HUES48 (cell line): ENCODE measurements at regions not wholly inside any gene's neighbourhood (a gene's known extent, or its start where the extent isn't known, plus 50 kb on each side); places are given as distances from the start of the nearest gene placed in this dataset.

ENCODE experiments used
- H3K27ac ChIP-seq: one replicate; pipeline ENCODE4 v1.7.0; 2013; ENCODE audit warnings: low read depth, low read length, inconsistent platforms
- H3K27me3 ChIP-seq: 2 replicates; pipeline ENCODE4 v1.6.1; 2013; ENCODE audit warnings: mild to moderate bottlenecking, low read length; ENCODE audit not compliant: control insufficient read depth, insufficient read depth
- H3K36me3 ChIP-seq: 2 replicates; pipeline ENCODE4 v1.6.1; 2013; ENCODE audit warnings: low read length; ENCODE audit not compliant: control insufficient read depth, insufficient read depth
- H3K4me1 ChIP-seq: 2 replicates; pipeline ENCODE4 v1.6.1; 2013; ENCODE audit warnings: mild to moderate bottlenecking, low read length; ENCODE audit not compliant: control insufficient read depth, insufficient read depth
- H3K4me3 ChIP-seq: 2 replicates; pipeline ENCODE4 v1.5.1; 2013; ENCODE audit warnings: mild to moderate bottlenecking, low read depth, low read length
- H3K9ac ChIP-seq: 2 replicates; pipeline ENCODE4 v1.6.1; 2013; ENCODE audit warnings: mild to moderate bottlenecking, low read depth, low read length, moderate library complexity
- H3K9me3 ChIP-seq: 2 replicates; pipeline ENCODE4 v1.6.1; 2013; ENCODE audit warnings: low read length; ENCODE audit not compliant: control insufficient read depth, insufficient read depth

- H3K4me3 ChIP-seq = no peak overlapping the region
Observed at GRCh38 chr4:189313861-189314513, 626.7 kb upstream of the FRG1 start.

GRCh38 chr4:189322426-189322825, 618.2 kb upstream of the FRG1 start:
- no peak overlapping the region for H3K4me3 ChIP-seq
- no peaks in the 10 kb centered on the region for H3K27me3 ChIP-seq
- no peaks in the 10 kb centered on the region for H3K36me3 ChIP-seq
- H3K9ac ChIP-seq = no peak overlapping the region
- peaks cover 21% of the 10 kb centered on the region for H3K9me3 ChIP-seq
- no peak overlapping the region for H3K27ac ChIP-seq
- H3K4me1 ChIP-seq = no peaks in the 10 kb centered on the region

More at GRCh38 chr4:189313861-189314513, 626.7 kb upstream of the FRG1 start:
- H3K9me3 ChIP-seq = peaks cover 8% of the 10 kb centered on the region
- no peak overlapping the region for H3K9ac ChIP-seq
- H3K36me3 ChIP-seq = no peaks in the 10 kb centered on the region
- H3K27me3 ChIP-seq = no peaks in the 10 kb centered on the region
- H3K27ac ChIP-seq = no peak overlapping the region
- H3K4me1 ChIP-seq = no peaks in the 10 kb centered on the region

DNA sequence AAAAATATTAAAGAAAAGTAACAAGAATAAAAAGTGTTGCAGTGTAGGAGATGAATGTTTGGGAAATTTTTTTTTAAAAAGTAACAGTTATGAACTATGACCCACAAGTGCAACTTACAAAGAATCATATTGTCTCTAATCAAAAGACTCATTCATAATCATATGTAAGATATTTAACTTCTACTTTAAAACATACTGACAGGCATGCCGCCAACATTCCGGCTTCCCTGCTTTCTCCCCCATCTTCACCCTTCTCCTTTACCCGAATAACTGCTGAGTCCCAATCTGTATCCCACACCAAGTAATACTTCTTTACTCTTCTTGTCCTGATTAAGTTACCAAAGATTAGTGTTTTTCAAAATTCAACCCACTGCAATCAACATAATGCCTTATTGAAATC, 598.8 kb upstream of the FRG1 start:
- peaks cover 21% of the 10 kb centered on the region for H3K9me3 ChIP-seq
- no peaks in the 10 kb centered on the region for H3K36me3 ChIP-seq
- no peak overlapping the region for H3K27ac ChIP-seq
- H3K27me3 ChIP-seq = no peaks in the 10 kb centered on the region
- no peak overlapping the region for H3K4me3 ChIP-seq
- no peak overlapping the region for H3K9ac ChIP-seq
- no peaks in the 10 kb centered on the region for H3K4me1 ChIP-seq

DNA sequence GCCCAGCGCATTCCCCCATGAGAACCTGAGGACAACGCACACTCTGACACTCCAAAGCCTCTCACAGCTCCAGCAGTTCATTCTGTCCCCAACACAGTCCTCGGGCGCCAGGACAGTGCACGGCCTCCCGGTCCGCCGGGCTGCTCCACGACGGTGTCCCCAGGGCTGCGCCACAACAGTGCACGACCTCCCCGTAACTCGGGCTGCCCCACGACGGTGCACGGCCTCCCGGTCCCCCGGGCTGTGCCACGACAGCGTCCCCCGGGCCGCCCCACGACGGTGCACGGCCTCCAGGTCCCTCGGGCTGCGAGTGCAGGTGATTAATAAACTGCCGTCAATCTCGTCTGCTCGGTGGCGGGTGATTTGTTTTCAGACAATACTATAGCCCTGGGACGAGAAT, 585.1 kb upstream of the FRG1 start:
- Histone ChIP-seq H3K27ac (no peak overlapping the region), H3K36me3 (no peaks in the 10 kb centered on the region), H3K9me3 (peaks cover 14% of the 10 kb centered on the region), H3K4me1 (no peaks in the 10 kb centered on the region), H3K4me3 (no peak overlapping the region), H3K9ac (no peak overlapping the region), H3K27me3 (no peaks in the 10 kb centered on the region)

- Histone ChIP-seq H3K27ac (no peak overlapping the region), H3K27me3 (no peaks in the 10 kb centered on the region), H3K4me1 (no peaks in the 10 kb centered on the region), H3K9ac (no peak overlapping the region), H3K9me3 (peaks cover 34% of the 10 kb centered on the region), H3K4me3 (no peak overlapping the region), H3K36me3 (no peaks in the 10 kb centered on the region)
Observed at GRCh38 chr4:189362364-189362763, 578.3 kb upstream of the FRG1 start.

GRCh38 chr4:189364032-189364449, 576.6 kb upstream of the FRG1 start:
- no peaks in the 10 kb centered on the region for H3K36me3 ChIP-seq
- no peaks in the 10 kb centered on the region for H3K27me3 ChIP-seq
- H3K27ac ChIP-seq = no peak overlapping the region
- no peak overlapping the region for H3K9ac ChIP-seq
- H3K4me1 ChIP-seq = no peaks in the 10 kb centered on the region
- H3K4me3 ChIP-seq = no peak overlapping the region
- peaks cover 32% of the 10 kb centered on the region for H3K9me3 ChIP-seq

DNA sequence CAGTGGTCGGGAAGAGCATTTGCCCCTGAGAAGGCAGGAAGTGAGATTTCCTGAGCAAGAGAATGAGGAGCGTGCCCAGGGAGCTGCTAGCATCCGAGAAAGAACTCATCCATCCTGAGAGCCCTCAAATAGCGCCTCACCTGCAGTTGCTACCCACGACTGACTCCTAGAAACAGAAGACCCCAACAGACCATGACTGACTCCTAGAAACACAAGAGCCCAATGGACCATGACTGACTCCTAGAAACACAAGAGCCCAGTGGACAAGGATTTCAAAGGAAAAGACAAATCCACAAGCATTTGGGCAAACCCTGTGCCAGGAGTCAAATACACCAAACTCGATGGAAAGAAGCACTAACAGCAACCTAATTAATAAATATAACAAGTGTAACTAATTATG, 575.2 kb upstream of the FRG1 start:
- Histone ChIP-seq H3K4me3 (no peak overlapping the region), H3K27me3 (no peaks in the 10 kb centered on the region), H3K36me3 (no peaks in the 10 kb centered on the region), H3K27ac (no peak overlapping the region), H3K9ac (no peak overlapping the region), H3K9me3 (peaks cover 27% of the 10 kb centered on the region), H3K4me1 (no peaks in the 10 kb centered on the region)

GRCh38 chr4:189367832-189368231, 572.8 kb upstream of the FRG1 start:
- no peaks in the 10 kb centered on the region for H3K27me3 ChIP-seq
- no peak overlapping the region for H3K4me3 ChIP-seq
- H3K9ac ChIP-seq = no peak overlapping the region
- H3K36me3 ChIP-seq = no peaks in the 10 kb centered on the region
- H3K27ac ChIP-seq = no peak overlapping the region
- H3K9me3 ChIP-seq = peaks cover 17% of the 10 kb centered on the region
- H3K4me1 ChIP-seq = no peaks in the 10 kb centered on the region

DNA sequence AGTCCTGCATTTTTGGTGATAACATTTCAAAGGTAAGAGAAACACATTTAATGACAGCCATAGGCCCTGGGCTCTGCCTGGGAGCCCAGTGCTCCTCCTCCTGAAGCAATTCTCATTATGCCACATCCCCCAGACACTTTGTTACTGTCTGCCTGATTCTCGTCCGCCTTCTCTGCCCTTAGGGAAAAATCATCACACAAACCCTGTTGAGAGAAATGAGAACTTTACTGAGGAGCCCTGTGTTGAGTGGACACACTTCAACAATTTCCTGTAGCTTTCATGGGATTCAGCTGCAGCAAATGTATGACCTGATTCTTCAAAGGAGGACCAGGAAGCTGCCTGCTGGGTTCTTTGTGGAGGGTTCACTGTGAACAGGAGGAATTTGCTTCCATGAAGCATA, 566.5 kb upstream of the FRG1 start:
- no peak overlapping the region for H3K9ac ChIP-seq
- H3K27me3 ChIP-seq = no peaks in the 10 kb centered on the region
- H3K36me3 ChIP-seq = no peaks in the 10 kb centered on the region
- peaks cover 16% of the 10 kb centered on the region for H3K9me3 ChIP-seq
- peak overlapping the region; percentile 23 for H3K27ac ChIP-seq
- no peak overlapping the region for H3K4me3 ChIP-seq
- no peaks in the 10 kb centered on the region for H3K4me1 ChIP-seq

- Histone ChIP-seq H3K27ac (no peak overlapping the region), H3K27me3 (no peaks in the 10 kb centered on the region), H3K9me3 (peaks cover 15% of the 10 kb centered on the region), H3K9ac (no peak overlapping the region), H3K36me3 (no peaks in the 10 kb centered on the region), H3K4me1 (no peaks in the 10 kb centered on the region), H3K4me3 (no peak overlapping the region)
Observed at GRCh38 chr4:189376901-189377300, 563.8 kb upstream of the FRG1 start.

GRCh38 chr4:189377569-189377968, 563.1 kb upstream of the FRG1 start:
- no peak overlapping the region for H3K9ac ChIP-seq
- no peaks in the 10 kb centered on the region for H3K36me3 ChIP-seq
- no peaks in the 10 kb centered on the region for H3K4me1 ChIP-seq
- H3K9me3 ChIP-seq = peaks cover 15% of the 10 kb centered on the region
- H3K4me3 ChIP-seq = no peak overlapping the region
- no peaks in the 10 kb centered on the region for H3K27me3 ChIP-seq
- no peak overlapping the region for H3K27ac ChIP-seq
